Ovary (tissue), 7 donors: ENCODE measurements at regions not wholly inside any gene's neighbourhood (a gene's known extent, or its start where the extent isn't known, plus 50 kb on each side); places are given as distances from the start of the nearest gene placed in this dataset.
"Not testable (repeated sequence)": the region's sequence is repeated elsewhere in the genome, so short reads cannot be mapped to it uniquely, and the experiment has no call there.

Experiments used
- DNase-seq, 5 donors: peaks; one replicate each; pipeline ENCODE4 v3.0.0-alpha.2; 2019 to 2020
- H3K27ac ChIP-seq, 2 donors: fragments of 200-600 bp; one replicate each; pipeline versions ENCODE4 v1.5.1 to v1.8.0; 2019 to 2022
- H3K27me3 ChIP-seq: fragments of 200-600 bp; one replicate; pipeline ENCODE4 v1.8.0; 2022
- H3K36me3 ChIP-seq: fragments of 200-600 bp; sonication (generic); one replicate; pipeline ENCODE4 v1.5.1; 2019
- H3K4me1 ChIP-seq: one replicate; pipeline ENCODE4 v1.8.1; 2013; ENCODE audit warnings: mild to moderate bottlenecking, moderate library complexity; ENCODE audit not compliant: insufficient read depth
- H3K4me3 ChIP-seq: fragments of 200-600 bp; sonication (generic); one replicate; pipeline ENCODE4 v1.5.1; 2017
- H3K9me3 ChIP-seq, 2 donors: fragments of 200-600 bp in 1 of 2; sonication (generic) in 1 of 2; one replicate each; pipeline versions ENCODE4 v1.5.1 to v1.8.1; 2013 to 2019; ENCODE audit warnings: mild to moderate bottlenecking in 1 of 2, moderate library complexity in 1 of 2
- CTCF ChIP-seq, 3 donors: fragments of 450-650 bp in 2 of 3; fragments of 200-600 bp in 1 of 3; IDR thresholded peaks; one replicate each; pipeline versions ENCODE4 v1.5.1 to v1.8.0; 2016 to 2022; ENCODE audit warnings: antibody characterized with exemption in 3 of 3, mild to moderate bottlenecking in 1 of 3
- EP300 ChIP-seq: sonication (generic); formaldehyde crosslinking; IDR thresholded peaks from one replicate; pipeline ENCODE4 v1.6.1; 2017; ENCODE audit warnings: antibody characterized with exemption
- POLR2A ChIP-seq: fragments of 450-650 bp; IDR thresholded peaks from one replicate; pipeline ENCODE4 v1.6.1; 2017; ENCODE audit warnings: antibody characterized with exemption, mild to moderate bottlenecking, moderate library complexity
- WGBS, 3 donors: extraction: QIAGEN DNeasy Blood & Tissue Kit in 1 of 3; methylation state at CpG; one replicate each; pipeline versions ENCODE4 v1.1.5 to v1.1.7; 2013 to 2017; 5-methylcytosine and 5-hydroxymethylcytosine counted together
- intact Hi-C, 4 donors: fragments of 100-400 bp; cut with DNase I; formaldehyde crosslinking; loops; one replicate each; pipeline versions ENCODE4 v1.11.0 to v1.15.1; 2022 to 2023
- donor health status: DM: no; HTN: no; CAD: no; lungs with moderate emphysema.
- donor health status: DM: no; HTN: no; CAD: no.
- donor health status: Bipolar disorder and iron deficiency.
- donor health status: DM: no; HTN: no; CAD: no.
- donor health status: DM: yes; HTN: yes; CAD: no.

- 90 to 94% (median 94%) methylated on average over 3 of the region's 3 CpGs for WGBS, 3 donors
- TF ChIP-seq EP300 (no peak), POLR2A (no peak), CTCF (IDR thresholded peaks at IDR 0.05) (no peak)
- DNase-seq, result no peak
- Histone ChIP-seq H3K27me3 (no peaks in the 10 kb centered on the region), H3K4me1 (no peaks in the 10 kb centered on the region), H3K4me3 (no peak overlapping the region), H3K27ac (no peak overlapping the region), H3K36me3 (no peaks in the 10 kb centered on the region), H3K9me3 (no peaks in the 10 kb centered on the region)
- intact Hi-C loops, result no loop called here
These were observed 160.4 kb downstream of the CRLF2 start for GRCh38 chrX:1052021-1052420.

GRCh38 chrX:1051421-1051820, 161.0 kb downstream of the CRLF2 start:
- Histone ChIP-seq H3K27ac (no peak overlapping the region), H3K9me3 (no peaks in the 10 kb centered on the region), H3K36me3 (no peaks in the 10 kb centered on the region), H3K4me3 (no peak overlapping the region), H3K4me1 (no peaks in the 10 kb centered on the region), H3K27me3 (no peaks in the 10 kb centered on the region)
- WGBS, 3 donors, result 95 to 97% (median 97%) methylated on average over 1 of the region's 1 CpG
- TF ChIP-seq POLR2A, result no peak
- no peak for TF ChIP-seq CTCF (IDR thresholded peaks at IDR 0.05)
- no peak for TF ChIP-seq EP300
- DNase-seq, result no peak
- intact Hi-C loops, result no loop called here

GRCh38 chrX:1045680-1046314, 166.7 kb downstream of the CRLF2 start:
- no peak for DNase-seq
- WGBS, 3 donors, result 88 to 92% (median 91%) methylated on average over 9 of the region's 9 CpGs
- Histone ChIP-seq H3K4me3 (no peak overlapping the region), H3K27me3 (no peaks in the 10 kb centered on the region), H3K9me3 (no peaks in the 10 kb centered on the region), H3K36me3 (no peaks in the 10 kb centered on the region), H3K4me1 (no peaks in the 10 kb centered on the region), H3K27ac (no peak overlapping the region)
- intact Hi-C loops, result no loop called here
- no peak for TF ChIP-seq CTCF (IDR thresholded peaks at IDR 0.05)
- no peak for TF ChIP-seq POLR2A
- TF ChIP-seq EP300, result no peak

- no peaks in the 10 kb centered on the region for H3K36me3 ChIP-seq
- no peaks in the 10 kb centered on the region for H3K9me3 ChIP-seq
- no peaks in the 10 kb centered on the region for H3K27me3 ChIP-seq
- H3K27ac ChIP-seq, result no peak overlapping the region
- no peak overlapping the region for H3K4me3 ChIP-seq
- H3K4me1 ChIP-seq, result no peaks in the 10 kb centered on the region
- 79 to 85% (median 81%) methylated on average over 11 of the region's 11 CpGs for WGBS, 3 donors
- intact Hi-C loops, result no loop called here
- no peak for DNase-seq
- TF ChIP-seq POLR2A (no peak), CTCF (IDR thresholded peaks at IDR 0.05) (no peak), EP300 (no peak)
These were observed 171.4 kb downstream of the CRLF2 start for GRCh38 chrX:1041091-1041490.

- H3K27ac ChIP-seq, DNase-seq, H3K36me3 ChIP-seq, H3K9me3 ChIP-seq, H3K4me1 ChIP-seq, intact Hi-C loops, H3K4me3 ChIP-seq, H3K27me3 ChIP-seq: not testable (repeated sequence)
- 85 to 89% (median 85%) methylated on average over 14 of the region's 14 CpGs for WGBS, 3 donors
These were observed 176.5 kb downstream of the CRLF2 start for GRCh38 chrX:1035931-1036330.
